Fibroblast of peridontal ligament (primary cell): ENCODE measurements at regions not wholly inside any gene's neighbourhood (a gene's known extent, or its start where the extent isn't known, plus 50 kb on each side); places are given as distances from the start of the nearest gene placed in this dataset.

Experiments used
- DNase-seq: peaks from one replicate; pipeline ENCODE4 v3.0.0-alpha.2; 2010; ENCODE audit errors: extremely low read depth

- DNase-seq: no peak
These were observed 123.0 kb upstream of the POU3F2 start for GRCh38 chr6:98711380-98711779.

DNA sequence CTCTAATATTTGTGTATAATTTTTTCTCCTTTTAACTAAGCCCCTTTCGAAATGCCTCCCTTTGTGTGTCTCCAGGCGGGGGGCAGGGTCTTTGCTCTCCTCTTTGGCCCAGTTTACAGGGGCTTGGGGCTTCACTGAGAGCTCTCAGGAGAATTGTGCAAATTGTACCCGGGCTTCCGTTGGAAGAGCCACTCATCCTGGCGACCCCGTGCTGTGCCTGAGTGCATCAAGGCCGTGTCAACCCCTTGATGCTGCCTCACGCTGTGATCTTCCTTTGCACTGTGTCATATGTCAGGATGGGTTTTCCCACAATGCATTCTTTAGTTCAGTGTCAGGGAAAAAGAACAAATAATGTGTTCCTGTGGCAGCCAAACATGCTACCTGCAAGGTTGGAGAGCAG, 118.0 kb upstream of the POU3F2 start:
- DNase-seq: no peak

DNA sequence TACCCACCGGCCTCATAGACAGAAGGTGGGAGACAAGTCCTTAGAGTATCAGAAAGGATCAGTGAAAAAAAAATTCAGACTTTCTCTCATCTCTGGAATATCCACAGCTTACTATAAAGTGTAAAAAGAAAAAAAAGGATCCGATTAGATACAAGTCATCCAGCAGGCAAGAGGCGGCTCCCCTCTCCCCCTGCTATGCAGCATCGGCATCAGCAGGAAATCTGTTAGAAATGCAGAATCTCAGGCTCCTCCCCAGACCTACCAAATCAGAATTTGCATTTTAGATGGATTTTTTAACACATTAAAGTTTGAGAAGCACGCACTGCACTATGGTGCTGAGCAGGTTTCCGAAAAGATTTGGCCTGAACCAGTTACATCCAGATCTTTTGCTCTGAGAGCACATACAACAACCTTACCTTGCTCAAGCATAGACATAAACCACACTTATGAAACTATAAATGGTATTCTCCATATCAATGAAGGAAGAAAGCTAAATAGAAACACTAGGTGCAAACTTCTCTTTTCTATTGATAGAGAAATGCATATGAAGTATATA, 117.0 kb upstream of the POU3F2 start:
- no peak for DNase-seq

DNA sequence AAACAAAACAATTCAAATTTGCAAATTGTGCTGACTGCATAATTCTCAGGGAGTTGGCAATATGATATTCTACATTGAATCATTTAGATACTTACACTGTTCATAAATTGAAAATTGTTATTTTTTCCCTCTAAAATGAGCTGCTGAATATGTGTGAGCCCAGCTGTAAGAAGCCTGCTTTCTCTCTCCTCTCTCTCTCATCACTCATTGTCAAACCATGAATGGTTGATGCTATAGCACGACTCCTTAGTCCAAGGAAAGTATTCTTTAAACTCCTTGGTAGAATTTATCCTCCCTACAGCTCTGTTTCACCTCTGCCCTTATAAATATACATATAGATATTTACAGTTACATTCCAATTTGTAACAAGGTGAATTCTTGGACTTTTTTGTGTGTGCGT, 116.4 kb upstream of the POU3F2 start:
- no peak for DNase-seq

DNA sequence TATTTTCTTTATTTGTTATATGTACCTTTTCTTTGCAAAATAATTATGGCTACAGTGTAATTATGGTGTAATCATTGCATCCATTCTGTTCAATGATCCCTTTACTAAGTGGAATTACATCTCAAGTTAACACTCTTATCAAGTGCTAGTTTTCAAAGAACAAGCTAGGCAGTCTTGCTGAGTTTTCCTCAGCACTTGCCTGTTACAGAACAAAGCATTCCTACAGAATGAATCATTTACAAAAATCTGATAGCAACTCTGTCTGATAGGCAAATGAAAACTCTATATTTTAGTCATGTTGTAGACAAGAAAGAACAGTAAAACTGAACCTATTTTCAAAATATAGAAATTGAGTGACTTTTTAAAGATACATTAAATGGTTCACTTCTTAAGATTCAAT, 109.8 kb upstream of the POU3F2 start:
- DNase-seq: no peak

- no peak for DNase-seq
These were observed 87.1 kb upstream of the POU3F2 start for GRCh38 chr6:98747273-98747672.

- DNase-seq: no peak
These were observed 86.4 kb upstream of the POU3F2 start for GRCh38 chr6:98747960-98748359.

DNA sequence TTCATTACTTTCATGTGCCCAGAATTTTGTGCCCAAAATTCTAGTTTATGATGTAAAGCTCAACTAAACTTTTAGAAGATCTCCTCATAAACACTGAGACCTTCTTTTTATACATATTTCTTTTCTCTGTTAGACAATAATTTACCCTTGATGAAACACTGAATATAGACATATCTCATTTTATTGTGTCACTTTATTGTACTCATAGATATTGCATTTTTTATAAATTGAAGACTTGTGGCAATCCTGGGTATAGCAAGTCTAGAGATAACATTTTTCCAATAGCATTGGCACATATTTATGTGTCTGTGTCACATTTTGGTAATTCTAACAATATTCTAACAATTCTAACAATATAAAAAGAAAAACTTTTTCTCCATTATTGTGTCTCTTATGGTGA, 74.9 kb upstream of the POU3F2 start:
- no peak for DNase-seq

GRCh38 chr6:98764373-98764911, 69.9 kb upstream of the POU3F2 start:
- DNase-seq: peak; percentile 11

DNA sequence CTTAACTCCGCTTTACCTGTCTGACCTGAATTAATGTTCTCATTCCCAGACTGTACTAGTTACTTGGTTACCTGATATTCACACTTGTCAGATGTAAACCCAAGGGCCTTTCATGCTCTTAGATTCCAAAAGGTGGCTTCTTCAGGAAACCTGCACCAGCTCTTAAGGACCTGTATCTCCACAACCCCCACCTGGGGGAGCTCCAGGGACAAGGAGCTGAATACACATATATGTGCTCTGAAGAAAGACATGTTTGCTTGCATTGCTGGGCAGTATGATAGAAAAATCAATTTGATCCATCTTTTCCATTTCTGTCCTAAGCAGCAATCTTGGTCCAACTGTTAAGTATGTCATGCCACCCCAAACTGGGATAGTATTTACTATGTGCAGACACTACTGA, 64.8 kb upstream of the POU3F2 start:
- DNase-seq: peak; percentile 1

DNA sequence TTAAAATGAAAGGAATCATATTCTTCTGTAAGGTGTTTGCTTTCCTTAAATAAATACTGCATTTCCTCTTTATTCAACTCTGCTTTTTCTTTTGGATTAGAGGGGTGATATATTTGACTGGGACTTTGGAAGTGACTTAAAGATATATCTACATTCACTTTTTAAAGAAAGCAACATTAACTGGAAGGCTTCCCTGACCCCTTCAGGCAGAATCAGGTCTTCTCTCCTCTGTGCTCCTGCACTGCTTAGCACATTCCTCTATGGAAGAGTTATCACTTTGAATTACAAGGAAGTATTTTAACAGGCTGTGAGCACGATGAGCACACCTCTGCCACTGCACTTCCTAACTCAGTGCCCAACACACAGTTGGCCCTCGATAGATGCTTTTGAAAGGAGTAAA, 59.2 kb upstream of the POU3F2 start:
- DNase-seq: no peak

GRCh38 chr6:98777762-98778161, 56.6 kb upstream of the POU3F2 start:
- DNase-seq: no peak

DNA sequence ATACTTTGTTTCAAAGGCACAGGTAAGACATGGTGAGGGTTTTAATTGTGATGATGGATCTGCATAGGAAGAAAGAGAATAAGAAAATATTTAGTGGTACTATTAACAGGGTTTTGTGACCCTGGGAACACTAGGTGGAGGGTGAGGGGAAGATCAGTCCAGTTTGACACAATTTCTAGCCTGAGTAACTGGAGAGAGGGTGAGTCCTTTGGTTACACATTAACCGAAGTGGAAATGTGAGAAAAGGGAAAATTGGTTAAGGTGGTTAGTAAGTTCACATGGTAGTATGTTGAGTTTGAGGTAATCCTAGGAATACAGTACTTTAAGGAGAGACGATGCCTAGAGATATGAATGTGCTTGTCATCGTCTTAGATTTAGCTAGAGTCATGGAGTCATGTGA, 54.8 kb upstream of the POU3F2 start:
- no peak for DNase-seq

DNA sequence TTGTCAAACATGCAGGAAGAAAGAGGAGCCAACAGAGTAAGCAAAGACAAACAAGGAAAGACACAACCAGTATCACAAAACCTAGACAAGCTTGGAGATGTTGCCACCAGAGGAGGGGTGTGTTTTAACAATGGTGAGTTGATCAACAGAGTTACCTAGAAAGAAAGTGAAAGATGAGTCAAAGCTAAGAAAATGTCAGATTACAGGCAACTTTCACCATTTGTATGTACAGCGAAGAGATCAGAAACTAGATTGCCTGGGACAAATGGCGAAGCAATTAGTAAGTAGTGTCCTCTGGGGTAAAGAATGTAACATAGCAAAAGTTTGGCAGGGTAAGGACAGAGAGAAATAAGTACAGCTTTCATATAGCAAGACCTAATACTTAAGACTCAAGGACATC, 51.6 kb upstream of the POU3F2 start:
- DNase-seq: no peak

DNA sequence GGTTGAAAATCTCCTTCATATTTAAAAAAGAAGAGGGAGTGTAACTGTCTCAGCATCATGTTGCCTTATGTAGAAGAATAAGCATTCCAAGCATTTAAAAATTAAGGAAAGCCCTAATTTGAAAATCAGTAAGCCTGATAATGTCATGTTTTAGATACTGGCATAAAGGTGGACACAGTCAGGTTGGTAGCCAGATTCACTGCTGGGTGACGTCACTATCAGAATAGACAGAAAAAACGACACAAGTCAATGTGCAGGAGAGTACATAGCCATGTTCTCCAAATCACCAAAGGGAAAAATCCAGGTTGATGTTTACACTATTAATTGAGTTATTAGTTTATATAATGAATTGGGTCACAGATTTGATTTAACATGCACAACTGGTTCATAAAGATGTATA, 50.8 kb upstream of the POU3F2 start:
- DNase-seq: no peak
